SK-N-SH (cell line): ENCODE measurements at regions not wholly inside any gene's neighbourhood (a gene's known extent, or its start where the extent isn't known, plus 50 kb on each side); places are given as distances from the start of the nearest gene placed in this dataset.

Experiments
- CTCF ChIA-PET: fragments of 300-600, 350-600 bp; formaldehyde crosslinking; extraction: SDS; loops from one replicate; lab custom pipeline; 2021; lab: Yijun Ruan, JAX
- POLR2A ChIA-PET: fragments of 350-600 bp; sonication (Branson Sonifier 250); formaldehyde crosslinking; extraction: SDS; loops from one replicate; lab custom pipeline; 2020; ENCODE audit warnings: antibody characterized with exemption, inconsistent platforms; lab: Yijun Ruan, JAX
- DNase-seq: peaks from one replicate; pipeline ENCODE4 v3.0.0; 2012
- H2AFZ ChIP-seq: fragments of 200-600 bp; sonication (generic); 2 replicates; pipeline ENCODE4 v1.8.1; 2016; ENCODE audit warnings: antibody characterized with exemption, mild to moderate bottlenecking, low read depth
- H3F3A ChIP-seq: fragments of 200-600 bp; sonication (generic); replicated peaks from 2 replicates; pipeline ENCODE3; 2016; ENCODE audit warnings: antibody characterized with exemption, mild to moderate bottlenecking; ENCODE audit not compliant: insufficient read depth
- H3K27ac ChIP-seq, 2 experiments: fragments of 200-500 bp in 1 of 2; fragments of 200-600 bp in 1 of 2; sonication (Bioruptor generic) in 1 of 2; sonication (generic), shearing (Covaris generic) in 1 of 2; 2 replicates each; pipeline versions ENCODE4 v1.5.1 to v1.6.1; 2014 to 2016; ENCODE audit warnings: low read depth in 2 of 2, inconsistent platforms in 1 of 2, low read length in 1 of 2, mild to moderate bottlenecking in 1 of 2, mixed read lengths in 1 of 2
- H3K27me3 ChIP-seq: fragments of 200-600 bp; sonication (generic), shearing (Covaris generic); 2 replicates; pipeline ENCODE4 v1.6.1; 2016; ENCODE audit warnings: mixed run types; ENCODE audit not compliant: insufficient read depth
- H3K36me3 ChIP-seq, 2 experiments: fragments of 200-500 bp in 1 of 2; fragments of 200-600 bp in 1 of 2; sonication (Bioruptor generic) in 1 of 2; sonication (generic) in 1 of 2; replicated peaks in 1 of 2; 2 replicates each; pipeline versions ENCODE3 to v1.5.1; 2014 to 2016; ENCODE audit warnings: low read length in 1 of 2, mild to moderate bottlenecking in 1 of 2; ENCODE audit not compliant: insufficient read depth in 2 of 2, control insufficient read depth in 1 of 2
- H3K4me1 ChIP-seq, 2 experiments: fragments of 200-500 bp in 1 of 2; fragments of 200-600 bp in 1 of 2; sonication (Bioruptor generic) in 1 of 2; sonication (generic), shearing (Covaris generic) in 1 of 2; 2 replicates each; pipeline versions ENCODE4 v1.5.1 to v1.6.1; 2014 to 2016; ENCODE audit warnings: low read depth in 1 of 2, low read length in 1 of 2, mixed run types in 1 of 2; ENCODE audit not compliant: insufficient read depth in 2 of 2, control insufficient read depth in 1 of 2
- H3K4me2 ChIP-seq: fragments of 200-600 bp; sonication (generic), shearing (Covaris generic); 2 replicates; pipeline ENCODE4 v1.6.1; 2017; ENCODE audit warnings: mixed run types
- H3K4me3 ChIP-seq, 2 experiments: fragments of 200-500 bp in 1 of 2; fragments of 200-600 bp in 1 of 2; sonication (Bioruptor generic) in 1 of 2; sonication (generic), shearing (Covaris generic) in 1 of 2; 2 replicates each; pipeline versions ENCODE4 v1.5.1 to v1.8.1; 2014 to 2016; ENCODE audit warnings: low read depth in 2 of 2, inconsistent platforms in 1 of 2, low read length in 1 of 2, mild to moderate bottlenecking in 1 of 2, mixed read lengths in 1 of 2, moderate library complexity in 1 of 2
- H3K79me2 ChIP-seq: fragments of 200-600 bp; sonication (generic); 2 replicates; pipeline ENCODE4 v1.8.1; 2017; ENCODE audit warnings: mild to moderate bottlenecking; ENCODE audit not compliant: insufficient read depth
- H3K9ac ChIP-seq: fragments of 200-600 bp; sonication (generic); 2 replicates; pipeline ENCODE4 v1.6.1; 2017; ENCODE audit warnings: mixed run types
- H3K9me2 ChIP-seq: fragments of 200-600 bp; sonication (generic); 2 replicates; pipeline ENCODE4 v1.6.1; 2017; ENCODE audit warnings: mixed run types
- H3K9me3 ChIP-seq: fragments of 200-600 bp; sonication (generic); 2 replicates; pipeline ENCODE4 v1.6.1; 2017; ENCODE audit warnings: mixed run types, mild to moderate bottlenecking, moderate library complexity
- H4K20me1 ChIP-seq: fragments of 200-600 bp; sonication (generic); 2 replicates; pipeline ENCODE4 v1.6.1; 2017; ENCODE audit warnings: mild to moderate bottlenecking, mixed run types; ENCODE audit not compliant: insufficient read depth
- CTCF ChIP-seq: fragments of 200-600 bp; sonication (generic); IDR thresholded peaks from 2 replicates; pipeline ENCODE4 v1.6.1; 2017; ENCODE audit warnings: antibody characterized with exemption, mild to moderate bottlenecking, moderate library complexity
- ELF1 ChIP-seq: IDR thresholded peaks from 2 replicates; pipeline ENCODE4 v1.4.0; 2012
- EP300 ChIP-seq, 2 experiments: IDR thresholded peaks; 2 replicates each; pipeline versions ENCODE4 v1.4.0 to v1.6.1; 2012; ENCODE audit warnings: borderline replicate concordance in 1 of 2, low read depth in 1 of 2, low read length in 1 of 2
- FOXM1 ChIP-seq: IDR thresholded peaks from 2 replicates; pipeline ENCODE4 v1.4.0; 2012; ENCODE audit warnings: low read depth, mild to moderate bottlenecking
- GATA2 ChIP-seq: sonication (generic); formaldehyde crosslinking; IDR thresholded peaks from 2 replicates; pipeline ENCODE4 v1.5.0; 2020; ENCODE audit warnings: mild to moderate bottlenecking, missing genetic modification reagents
- PBX3 ChIP-seq: IDR thresholded peaks from 2 replicates; pipeline ENCODE4; 2012
- RCOR1 ChIP-seq: fragments of 150-350 bp; IDR thresholded peaks from 2 replicates; pipeline ENCODE4 v1.6.1; 2017; ENCODE audit warnings: antibody characterized with exemption, low read length
- REST ChIP-seq: IDR thresholded peaks from 2 replicates; pipeline ENCODE4 v1.6.1; 2012; ENCODE audit warnings: mild to moderate bottlenecking, low read depth, low read length, moderate library complexity
- SIN3A ChIP-seq: IDR thresholded peaks from 2 replicates; pipeline ENCODE4 v1.6.1; 2012; ENCODE audit warnings: low read depth, mild to moderate bottlenecking, low read length, moderate library complexity, borderline replicate concordance
- USF1 ChIP-seq: IDR thresholded peaks from 2 replicates; pipeline ENCODE4 v1.4.0; 2012; ENCODE audit warnings: low read depth, borderline replicate concordance
- USF2 ChIP-seq: fragments of 150-350 bp; IDR thresholded peaks from 2 replicates; pipeline ENCODE4 v1.6.1; 2017; ENCODE audit warnings: antibody characterized with exemption, low read length, low read depth, borderline replicate concordance
- YY1 ChIP-seq: IDR thresholded peaks from 2 replicates; pipeline ENCODE4 v1.4.0; 2012; ENCODE audit warnings: low read depth, mild to moderate bottlenecking
- ZBTB33 ChIP-seq: IDR thresholded peaks from 2 replicates; pipeline ENCODE4 v1.4.0; 2012; ENCODE audit warnings: low read depth, borderline replicate concordance

- TF ChIP-seq REST = no peak
- no peak for TF ChIP-seq EP300 (IDR thresholded peaks at IDR 0.05; ENCODE audit: borderline replicate concordance in 1 of 2, low read depth in 1 of 2, low read length in 1 of 2)
- TF ChIP-seq SIN3A = no peak
These were observed 241.4 kb downstream of the IBTK start (continued) for GRCh38 chr6:82006027-82006738.

- Histone ChIP-seq H3K4me2 (no peak overlapping the region), H3K79me2 (no peaks in the 10 kb centered on the region), H3K27me3 (no peaks in the 10 kb centered on the region), H3K9ac (no peak overlapping the region), H3K9me2 (no peaks in the 10 kb centered on the region), H4K20me1 (no peaks in the 10 kb centered on the region), H3K9me3 (no peaks in the 10 kb centered on the region), H2AFZ (no peak overlapping the region), H3K27ac (peak overlapping the region in 1 of 2 experiments; percentile 96; a peak in 2 of 4 replicates), H3F3A (peaks cover 41% of the 10 kb centered on the region), H3K4me3 (no peak overlapping the region), H3K4me1 (peaks cover 0 to 44% of the 10 kb centered on the region in 2 experiments; a peak in 3 of 4 replicates), H3K36me3 (no peaks in the 10 kb centered on the region)
- POLR2A ChIA-PET = no interaction called here
- CTCF ChIA-PET = no interaction called here
- DNase-seq = no peak
- TF ChIP-seq USF2 = no peak
- TF ChIP-seq FOXM1 = no peak
- no peak for TF ChIP-seq USF1
- TF ChIP-seq ZBTB33 = no peak
- TF ChIP-seq CTCF = no peak
- TF ChIP-seq EP300 (IDR thresholded peaks at IDR 0.05; ENCODE audit: borderline replicate concordance in 1 of 2, low read depth in 1 of 2, low read length in 1 of 2) = no peak
- no peak for TF ChIP-seq RCOR1
- TF ChIP-seq REST = no peak
- no peak for TF ChIP-seq PBX3
- no peak for TF ChIP-seq YY1
- TF ChIP-seq ELF1 = no peak
- no peak for TF ChIP-seq GATA2 (CRISPR knock-in tag)
These were observed 247.0 kb downstream of the IBTK start for GRCh38 chr6:82000551-82000950.
